ENCODE measurements at regions not wholly inside any gene's neighbourhood (a gene's known extent, or its start where the extent isn't known, plus 50 kb on each side); places are given as distances from the start of the nearest gene placed in this dataset.

DNA sequence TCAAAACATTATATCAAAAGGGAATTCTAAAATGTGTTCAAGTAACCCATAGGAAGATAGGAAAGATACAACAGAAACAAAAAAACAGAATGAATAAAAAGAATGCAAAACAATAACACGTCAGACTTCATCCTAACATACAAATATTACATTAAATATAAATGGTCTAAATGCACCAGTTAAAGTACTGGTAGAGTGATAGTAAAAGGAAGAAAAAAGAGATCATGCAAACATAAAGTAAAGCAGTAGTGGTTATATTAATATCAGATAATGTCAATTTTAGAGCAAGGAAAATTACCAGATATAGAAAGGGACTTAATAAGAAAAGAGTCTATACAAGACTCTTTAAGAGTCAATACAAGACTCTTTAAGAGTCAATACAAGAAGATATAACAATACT is 755.7 kb downstream of the MCTP2 start (continued):
- TF ChIP-seq, protein P1, sequence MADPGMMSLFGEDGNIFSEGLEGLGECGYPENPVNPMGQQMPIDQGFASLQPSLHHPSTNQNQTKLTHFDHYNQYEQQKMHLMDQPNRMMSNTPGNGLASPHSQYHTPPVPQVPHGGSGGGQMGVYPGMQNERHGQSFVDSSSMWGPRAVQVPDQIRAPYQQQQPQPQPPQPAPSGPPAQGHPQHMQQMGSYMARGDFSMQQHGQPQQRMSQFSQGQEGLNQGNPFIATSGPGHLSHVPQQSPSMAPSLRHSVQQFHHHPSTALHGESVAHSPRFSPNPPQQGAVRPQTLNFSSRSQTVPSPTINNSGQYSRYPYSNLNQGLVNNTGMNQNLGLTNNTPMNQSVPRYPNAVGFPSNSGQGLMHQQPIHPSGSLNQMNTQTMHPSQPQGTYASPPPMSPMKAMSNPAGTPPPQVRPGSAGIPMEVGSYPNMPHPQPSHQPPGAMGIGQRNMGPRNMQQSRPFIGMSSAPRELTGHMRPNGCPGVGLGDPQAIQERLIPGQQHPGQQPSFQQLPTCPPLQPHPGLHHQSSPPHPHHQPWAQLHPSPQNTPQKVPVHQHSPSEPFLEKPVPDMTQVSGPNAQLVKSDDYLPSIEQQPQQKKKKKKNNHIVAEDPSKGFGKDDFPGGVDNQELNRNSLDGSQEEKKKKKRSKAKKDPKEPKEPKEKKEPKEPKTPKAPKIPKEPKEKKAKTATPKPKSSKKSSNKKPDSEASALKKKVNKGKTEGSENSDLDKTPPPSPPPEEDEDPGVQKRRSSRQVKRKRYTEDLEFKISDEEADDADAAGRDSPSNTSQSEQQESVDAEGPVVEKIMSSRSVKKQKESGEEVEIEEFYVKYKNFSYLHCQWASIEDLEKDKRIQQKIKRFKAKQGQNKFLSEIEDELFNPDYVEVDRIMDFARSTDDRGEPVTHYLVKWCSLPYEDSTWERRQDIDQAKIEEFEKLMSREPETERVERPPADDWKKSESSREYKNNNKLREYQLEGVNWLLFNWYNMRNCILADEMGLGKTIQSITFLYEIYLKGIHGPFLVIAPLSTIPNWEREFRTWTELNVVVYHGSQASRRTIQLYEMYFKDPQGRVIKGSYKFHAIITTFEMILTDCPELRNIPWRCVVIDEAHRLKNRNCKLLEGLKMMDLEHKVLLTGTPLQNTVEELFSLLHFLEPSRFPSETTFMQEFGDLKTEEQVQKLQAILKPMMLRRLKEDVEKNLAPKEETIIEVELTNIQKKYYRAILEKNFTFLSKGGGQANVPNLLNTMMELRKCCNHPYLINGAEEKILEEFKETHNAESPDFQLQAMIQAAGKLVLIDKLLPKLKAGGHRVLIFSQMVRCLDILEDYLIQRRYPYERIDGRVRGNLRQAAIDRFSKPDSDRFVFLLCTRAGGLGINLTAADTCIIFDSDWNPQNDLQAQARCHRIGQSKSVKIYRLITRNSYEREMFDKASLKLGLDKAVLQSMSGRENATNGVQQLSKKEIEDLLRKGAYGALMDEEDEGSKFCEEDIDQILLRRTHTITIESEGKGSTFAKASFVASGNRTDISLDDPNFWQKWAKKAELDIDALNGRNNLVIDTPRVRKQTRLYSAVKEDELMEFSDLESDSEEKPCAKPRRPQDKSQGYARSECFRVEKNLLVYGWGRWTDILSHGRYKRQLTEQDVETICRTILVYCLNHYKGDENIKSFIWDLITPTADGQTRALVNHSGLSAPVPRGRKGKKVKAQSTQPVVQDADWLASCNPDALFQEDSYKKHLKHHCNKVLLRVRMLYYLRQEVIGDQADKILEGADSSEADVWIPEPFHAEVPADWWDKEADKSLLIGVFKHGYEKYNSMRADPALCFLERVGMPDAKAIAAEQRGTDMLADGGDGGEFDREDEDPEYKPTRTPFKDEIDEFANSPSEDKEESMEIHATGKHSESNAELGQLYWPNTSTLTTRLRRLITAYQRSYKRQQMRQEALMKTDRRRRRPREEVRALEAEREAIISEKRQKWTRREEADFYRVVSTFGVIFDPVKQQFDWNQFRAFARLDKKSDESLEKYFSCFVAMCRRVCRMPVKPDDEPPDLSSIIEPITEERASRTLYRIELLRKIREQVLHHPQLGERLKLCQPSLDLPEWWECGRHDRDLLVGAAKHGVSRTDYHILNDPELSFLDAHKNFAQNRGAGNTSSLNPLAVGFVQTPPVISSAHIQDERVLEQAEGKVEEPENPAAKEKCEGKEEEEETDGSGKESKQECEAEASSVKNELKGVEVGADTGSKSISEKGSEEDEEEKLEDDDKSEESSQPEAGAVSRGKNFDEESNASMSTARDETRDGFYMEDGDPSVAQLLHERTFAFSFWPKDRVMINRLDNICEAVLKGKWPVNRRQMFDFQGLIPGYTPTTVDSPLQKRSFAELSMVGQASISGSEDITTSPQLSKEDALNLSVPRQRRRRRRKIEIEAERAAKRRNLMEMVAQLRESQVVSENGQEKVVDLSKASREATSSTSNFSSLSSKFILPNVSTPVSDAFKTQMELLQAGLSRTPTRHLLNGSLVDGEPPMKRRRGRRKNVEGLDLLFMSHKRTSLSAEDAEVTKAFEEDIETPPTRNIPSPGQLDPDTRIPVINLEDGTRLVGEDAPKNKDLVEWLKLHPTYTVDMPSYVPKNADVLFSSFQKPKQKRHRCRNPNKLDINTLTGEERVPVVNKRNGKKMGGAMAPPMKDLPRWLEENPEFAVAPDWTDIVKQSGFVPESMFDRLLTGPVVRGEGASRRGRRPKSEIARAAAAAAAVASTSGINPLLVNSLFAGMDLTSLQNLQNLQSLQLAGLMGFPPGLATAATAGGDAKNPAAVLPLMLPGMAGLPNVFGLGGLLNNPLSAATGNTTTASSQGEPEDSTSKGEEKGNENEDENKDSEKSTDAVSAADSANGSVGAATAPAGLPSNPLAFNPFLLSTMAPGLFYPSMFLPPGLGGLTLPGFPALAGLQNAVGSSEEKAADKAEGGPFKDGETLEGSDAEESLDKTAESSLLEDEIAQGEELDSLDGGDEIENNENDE (IDR thresholded peaks at IDR 0.05; ENCODE audit: insufficient replicate concordance, low read length), result no peak
- TF ChIP-seq TAF7 (optimal IDR thresholded peaks at IDR 0.05; ENCODE audit: borderline replicate concordance, low read depth, low read length), result no peak
- TF ChIP-seq TEAD4 (IDR thresholded peaks at IDR 0.05; ENCODE audit: low read depth, low read length), result no peak
- no peak for TF ChIP-seq POLR2AphosphoS5 (IDR thresholded peaks at IDR 0.05; ENCODE audit: low read depth, low read length)
- no peak for TF ChIP-seq CHD2 (IDR thresholded peaks at IDR 0.05; ENCODE audit: low read length)
- no peak for TF ChIP-seq BRCA1 (IDR thresholded peaks at IDR 0.05; ENCODE audit: low read depth, low read length)
- TF ChIP-seq, protein P2, sequence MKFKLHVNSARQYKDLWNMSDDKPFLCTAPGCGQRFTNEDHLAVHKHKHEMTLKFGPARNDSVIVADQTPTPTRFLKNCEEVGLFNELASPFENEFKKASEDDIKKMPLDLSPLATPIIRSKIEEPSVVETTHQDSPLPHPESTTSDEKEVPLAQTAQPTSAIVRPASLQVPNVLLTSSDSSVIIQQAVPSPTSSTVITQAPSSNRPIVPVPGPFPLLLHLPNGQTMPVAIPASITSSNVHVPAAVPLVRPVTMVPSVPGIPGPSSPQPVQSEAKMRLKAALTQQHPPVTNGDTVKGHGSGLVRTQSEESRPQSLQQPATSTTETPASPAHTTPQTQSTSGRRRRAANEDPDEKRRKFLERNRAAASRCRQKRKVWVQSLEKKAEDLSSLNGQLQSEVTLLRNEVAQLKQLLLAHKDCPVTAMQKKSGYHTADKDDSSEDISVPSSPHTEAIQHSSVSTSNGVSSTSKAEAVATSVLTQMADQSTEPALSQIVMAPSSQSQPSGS (IDR thresholded peaks at IDR 0.05; ENCODE audit: low read length), result no peak
- no peak for TF ChIP-seq JUND (IDR thresholded peaks at IDR 0.05; ENCODE audit: low read length)
- no peak for TF ChIP-seq JUN (IDR thresholded peaks at IDR 0.05; ENCODE audit: low read depth, low read length)
- no peak for TF ChIP-seq CBX5 (IDR thresholded peaks at IDR 0.05; ENCODE audit: low read depth, low read length)
- TF ChIP-seq EP300 (IDR thresholded peaks at IDR 0.05; ENCODE audit: borderline replicate concordance in 1 of 2, low read depth in 2 of 2, low read length in 2 of 2), result no peak

All from H1 (cell line).